ENCODE measurements at regions not wholly inside any gene's neighbourhood (a gene's known extent, or its start where the extent isn't known, plus 50 kb on each side); places are given as distances from the start of the nearest gene placed in this dataset.
"Not testable (repeated sequence)": the region's sequence is repeated elsewhere in the genome, so short reads cannot be mapped to it uniquely, and the experiment has no call there.

DNA sequence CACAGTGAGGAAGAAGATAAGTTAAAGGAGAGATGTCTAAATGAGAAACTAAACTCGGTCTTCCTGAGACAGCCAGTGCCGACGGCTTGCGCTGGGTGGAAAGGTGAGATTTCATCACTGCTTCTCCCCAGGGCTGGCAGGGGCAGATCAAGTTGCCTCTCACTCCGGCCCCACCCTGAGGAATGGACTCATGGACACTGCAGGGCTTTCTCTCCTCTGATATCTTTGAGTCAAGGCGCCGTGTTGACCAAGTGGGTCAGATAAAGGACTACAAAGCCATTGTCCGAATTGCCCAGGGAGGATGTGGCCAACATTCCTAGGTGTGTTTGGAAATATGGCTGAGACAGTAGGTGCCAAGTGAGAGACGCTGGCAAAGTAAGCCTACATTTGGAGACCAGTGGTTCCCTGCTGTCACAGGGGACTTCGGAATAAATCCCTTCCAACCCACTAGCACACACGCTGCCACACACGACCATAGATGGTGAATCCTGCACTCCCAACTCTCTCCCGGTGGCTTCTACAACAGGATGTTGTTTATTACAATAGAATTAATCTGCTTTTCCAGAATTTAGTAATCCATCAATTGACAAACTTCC is 156.5 kb upstream of the TSC22D1 start:
- no peak for DNase-seq (ENCODE audit: low read depth)

DNA sequence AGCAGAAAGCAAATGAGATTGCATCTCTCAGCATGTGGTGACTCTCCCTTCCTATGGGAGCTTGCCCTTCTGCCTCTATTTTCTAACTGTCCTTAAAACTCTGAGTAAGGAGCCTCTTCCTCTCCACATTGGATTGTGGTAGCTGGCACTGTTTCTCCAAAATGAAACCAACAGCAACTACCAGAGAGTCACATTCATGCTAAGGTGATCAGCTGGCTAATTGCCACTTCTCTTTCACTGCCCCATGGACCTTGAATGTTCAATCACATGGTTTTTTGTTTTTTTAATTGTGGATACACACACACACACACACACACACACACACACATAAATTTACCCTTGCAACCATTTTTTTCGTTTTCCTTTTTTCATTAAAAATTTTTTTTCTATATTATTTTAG is 154.7 kb upstream of the TSC22D1 start:
- DNase-seq (ENCODE audit: low read depth), result no peak
- H3K4me3 ChIP-seq (ENCODE audit: low read depth, low read length), result no peak overlapping the region
- TF ChIP-seq, protein P1, sequence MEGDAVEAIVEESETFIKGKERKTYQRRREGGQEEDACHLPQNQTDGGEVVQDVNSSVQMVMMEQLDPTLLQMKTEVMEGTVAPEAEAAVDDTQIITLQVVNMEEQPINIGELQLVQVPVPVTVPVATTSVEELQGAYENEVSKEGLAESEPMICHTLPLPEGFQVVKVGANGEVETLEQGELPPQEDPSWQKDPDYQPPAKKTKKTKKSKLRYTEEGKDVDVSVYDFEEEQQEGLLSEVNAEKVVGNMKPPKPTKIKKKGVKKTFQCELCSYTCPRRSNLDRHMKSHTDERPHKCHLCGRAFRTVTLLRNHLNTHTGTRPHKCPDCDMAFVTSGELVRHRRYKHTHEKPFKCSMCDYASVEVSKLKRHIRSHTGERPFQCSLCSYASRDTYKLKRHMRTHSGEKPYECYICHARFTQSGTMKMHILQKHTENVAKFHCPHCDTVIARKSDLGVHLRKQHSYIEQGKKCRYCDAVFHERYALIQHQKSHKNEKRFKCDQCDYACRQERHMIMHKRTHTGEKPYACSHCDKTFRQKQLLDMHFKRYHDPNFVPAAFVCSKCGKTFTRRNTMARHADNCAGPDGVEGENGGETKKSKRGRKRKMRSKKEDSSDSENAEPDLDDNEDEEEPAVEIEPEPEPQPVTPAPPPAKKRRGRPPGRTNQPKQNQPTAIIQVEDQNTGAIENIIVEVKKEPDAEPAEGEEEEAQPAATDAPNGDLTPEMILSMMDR (IDR thresholded peaks at IDR 0.05; ENCODE audit: insufficient read depth, low read depth, low read length, missing control alignments), result no peak

More for the DNA sequence above, 156.5 kb upstream of the TSC22D1 start:
- TF ChIP-seq, protein P1 (IDR thresholded peaks at IDR 0.05; ENCODE audit: insufficient read depth, low read depth, low read length, missing control alignments), result no peak
- H3K4me3 ChIP-seq (ENCODE audit: low read depth, low read length), result no peak overlapping the region

DNA sequence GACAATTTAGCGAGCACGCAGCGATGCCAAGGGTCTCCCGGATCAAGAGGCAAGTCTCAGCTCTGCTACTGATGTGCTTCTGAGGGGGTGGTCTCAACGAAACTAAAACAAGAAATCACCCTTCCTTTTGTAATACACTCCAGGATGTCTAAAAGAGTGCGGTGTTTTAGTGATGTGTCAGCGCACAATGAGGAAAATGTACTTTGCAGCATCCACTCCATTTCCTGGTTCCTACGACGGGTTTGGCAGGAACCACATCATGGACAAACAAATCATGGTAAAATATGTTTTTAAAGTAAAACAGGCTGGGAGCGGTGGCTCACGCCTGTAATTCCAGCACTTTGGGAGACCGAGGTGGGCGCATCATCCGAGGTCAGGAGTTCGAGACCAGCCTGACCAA is 154.0 kb upstream of the TSC22D1 start:
- H3K4me3 ChIP-seq (ENCODE audit: low read depth, low read length), result no peak overlapping the region
- TF ChIP-seq, protein P1 (IDR thresholded peaks at IDR 0.05; ENCODE audit: insufficient read depth, low read depth, low read length, missing control alignments), result no peak

DNA sequence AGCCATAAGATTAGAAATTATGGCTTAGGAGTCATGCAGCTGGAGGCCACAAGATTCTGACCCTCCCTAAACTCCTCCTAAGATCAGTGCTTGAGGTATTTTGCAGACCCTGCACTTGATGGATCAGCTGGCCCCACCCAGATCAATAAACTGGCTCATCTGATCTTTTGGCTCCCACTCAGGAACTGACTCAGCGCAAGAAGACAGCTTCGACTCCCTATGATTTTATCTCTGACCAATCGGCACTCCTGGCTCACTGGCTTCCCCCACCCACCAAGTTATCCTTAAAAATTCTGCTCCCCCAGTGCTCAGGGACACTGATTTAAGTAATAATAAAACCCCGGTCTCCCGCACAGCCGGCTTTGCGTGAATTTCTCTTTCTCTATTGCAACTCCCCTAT is 151.5 kb upstream of the TSC22D1 start:
- DNase-seq (ENCODE audit: low read depth); H3K4me3 ChIP-seq (ENCODE audit: low read depth, low read length): not testable (repeated sequence)

More for the DNA sequence above, 154.0 kb upstream of the TSC22D1 start:
- DNase-seq (ENCODE audit: low read depth), result no peak

DNA sequence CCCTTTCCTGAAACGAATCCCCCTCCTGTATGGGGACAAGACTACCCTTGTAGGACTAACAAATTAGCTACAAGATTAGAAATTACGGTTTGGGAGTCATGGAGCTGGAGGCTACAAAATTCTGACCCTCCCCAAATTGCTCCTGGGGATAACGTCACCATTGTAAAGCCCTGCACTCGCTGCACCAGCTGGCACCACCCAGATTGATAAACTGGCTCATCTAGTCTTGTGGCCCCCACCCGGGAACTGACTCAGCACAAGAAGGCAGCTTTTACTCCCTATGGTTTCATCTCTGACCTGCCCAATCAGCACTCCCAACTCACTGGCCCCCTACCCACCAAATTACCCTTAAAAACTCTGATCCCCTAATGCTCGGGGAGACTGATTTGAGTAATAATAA is 150.6 kb upstream of the TSC22D1 start:
- no peak for DNase-seq (ENCODE audit: low read depth)
- TF ChIP-seq, protein P1 (IDR thresholded peaks at IDR 0.05; ENCODE audit: insufficient read depth, low read depth, low read length, missing control alignments), result no peak
- no peak overlapping the region for H3K4me3 ChIP-seq (ENCODE audit: low read depth, low read length)

DNA sequence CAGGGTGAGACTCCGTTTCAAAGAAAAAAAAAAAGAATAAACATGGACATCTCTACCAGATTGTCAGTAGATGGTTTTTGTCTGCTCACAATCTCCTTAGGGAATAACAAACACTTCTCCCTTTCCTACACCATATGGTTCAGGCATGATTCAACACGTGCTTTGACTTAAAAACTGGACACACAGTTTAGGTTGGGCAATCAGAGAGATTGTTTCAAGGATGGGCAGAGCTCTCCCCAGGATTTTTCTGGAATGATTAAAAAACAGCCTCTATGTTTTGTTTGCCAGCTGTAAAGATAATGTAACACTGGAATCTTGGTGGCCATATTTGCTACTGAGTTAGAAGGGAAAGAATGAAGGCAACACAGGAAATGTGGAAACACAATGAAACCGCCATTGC is 150.1 kb upstream of the TSC22D1 start:
- TF ChIP-seq, protein P1 (IDR thresholded peaks at IDR 0.05; ENCODE audit: insufficient read depth, low read depth, low read length, missing control alignments), result no peak
- no peak for DNase-seq (ENCODE audit: low read depth)

DNA sequence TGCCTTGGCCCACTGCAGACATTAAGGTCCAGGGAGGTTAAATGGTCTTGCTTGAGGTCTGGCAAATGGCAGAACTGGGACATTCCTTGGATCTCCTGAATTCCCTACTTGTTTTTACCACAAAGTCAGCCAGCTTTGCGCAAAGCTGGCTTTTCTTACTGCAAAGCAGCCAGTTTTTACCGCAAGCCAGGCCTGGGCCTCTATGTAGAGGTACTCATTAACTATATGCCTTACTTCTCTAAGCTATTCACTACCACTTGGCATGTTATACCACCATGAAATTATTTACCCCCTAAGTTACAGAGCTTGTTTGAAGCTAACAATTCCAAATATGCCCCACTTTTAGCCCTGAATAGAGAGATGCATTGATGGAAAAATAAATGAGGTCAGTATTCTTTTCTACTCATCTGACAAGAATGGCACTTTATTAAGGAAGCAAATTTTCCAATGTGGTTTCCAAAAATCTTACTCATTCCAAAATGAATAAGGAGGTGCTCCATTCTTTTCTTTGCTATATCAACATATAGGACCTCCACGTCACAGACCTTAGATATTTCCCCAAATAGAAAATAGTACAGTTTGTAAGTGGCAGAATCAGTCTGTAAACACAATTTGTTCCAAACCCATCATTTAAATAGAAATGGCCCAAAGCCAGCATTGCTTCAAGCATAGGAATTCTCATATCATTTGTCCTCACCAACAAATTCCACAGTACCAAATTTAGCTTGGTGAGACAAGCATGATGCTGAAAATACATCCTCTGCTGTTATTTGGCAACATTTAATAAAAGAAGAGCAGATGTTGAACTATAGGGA is 143.9 kb upstream of the TSC22D1 start:
- TF ChIP-seq, protein P1 (IDR thresholded peaks at IDR 0.05; ENCODE audit: insufficient read depth, low read depth, low read length, missing control alignments), result no peak
- H3K4me3 ChIP-seq (ENCODE audit: low read depth, low read length), result no peak overlapping the region
- DNase-seq (ENCODE audit: low read depth), result no peak

More for the DNA sequence above, 150.1 kb upstream of the TSC22D1 start:
- H3K4me3 ChIP-seq (ENCODE audit: low read depth, low read length), result no peak overlapping the region
